GM12878 (cell line): ENCODE measurements at regions not wholly inside any gene's neighbourhood (a gene's known extent, or its start where the extent isn't known, plus 50 kb on each side); places are given as distances from the start of the nearest gene placed in this dataset.

Experiments
- ATAC-seq: fragments of 200-7000 bp; cut with Tn5 transposase; 3 replicates; pipeline ENCODE4 v1.9.1; 2020; ENCODE audit warnings: mild to moderate bottlenecking, moderate library complexity
- BruUV-seq: library from RNA; stranded (reverse); fragments of 400-500 nt; replicated peaks from 2 replicates; lab custom pipeline; 2021; lab: Mats Ljungman, UMichigan
- CTCF ChIA-PET: fragments of 300-600 bp; sonication (Branson Sonifier 250); formaldehyde crosslinking; extraction: SDS; loops from one replicate; lab custom pipeline; 2021; ENCODE audit warnings: inconsistent platforms; lab: Yijun Ruan, JAX
- POLR2A ChIA-PET: fragments of 350-600 bp; formaldehyde crosslinking; extraction: SDS; loops from one replicate; lab custom pipeline; 2021; ENCODE audit warnings: inconsistent platforms; lab: Charles Lee
- RAD21 ChIA-PET: fragments of 300-600 bp; sonication (Branson Sonifier 250); formaldehyde crosslinking; loops from one replicate; lab custom pipeline; 2023; ENCODE audit warnings: antibody characterized with exemption; ENCODE audit not compliant: unreplicated experiment; lab: Charles Lee
- SMC1A ChIA-PET: fragments of 300-600 bp; sonication (Branson Sonifier 250); formaldehyde crosslinking; loops from one replicate; lab custom pipeline; 2023; ENCODE audit not compliant: unreplicated experiment, uncharacterized antibody; lab: Charles Lee
- DNase-seq: peaks from one replicate; pipeline ENCODE4 v3.0.0-alpha.2; 2011; ENCODE audit warnings: low read depth, low spot score
- FAIRE-seq: peaks from 3 replicates; lab custom pipeline; 2011; peaks lifted over from hg19 to GRCh38; lab: Jason Lieb, UNC
- H2AFZ ChIP-seq: 2 replicates; pipeline ENCODE4 v1.6.0; 2011; ENCODE audit warnings: low read depth, low read length, control low read depth; ENCODE audit not compliant: control insufficient read depth
- H3K27ac ChIP-seq: 2 replicates; pipeline ENCODE4 v1.5.1; 2011; ENCODE audit warnings: control low read depth; ENCODE audit not compliant: control insufficient read depth, insufficient read depth
- H3K27me3 ChIP-seq, 2 experiments: replicated peaks in 1 of 2; 2 replicates each; pipeline versions ENCODE4 v1.6.0 to v1.6.1; 2011; ENCODE audit warnings: low read length in 1 of 2; ENCODE audit not compliant: control insufficient read depth in 2 of 2, insufficient read depth in 2 of 2
- H3K36me3 ChIP-seq, 2 experiments: 2 replicates each; pipeline ENCODE4 v1.5.1; 2011; ENCODE audit warnings: low read length in 1 of 2; ENCODE audit not compliant: control insufficient read depth in 2 of 2, insufficient read depth in 2 of 2
- H3K4me1 ChIP-seq: 2 replicates; pipeline ENCODE4 v1.6.1; 2011; ENCODE audit warnings: mild to moderate bottlenecking, low read length, moderate library complexity, mixed read lengths; ENCODE audit not compliant: control insufficient read depth, insufficient read depth
- H3K4me2 ChIP-seq: 2 replicates; pipeline ENCODE4 v1.6.0; 2011; ENCODE audit warnings: control low read depth; ENCODE audit not compliant: control insufficient read depth, insufficient read depth
- H3K4me3 ChIP-seq: fragments of 200-600 bp; sonication (generic); 2 replicates; pipeline ENCODE4 v1.5.1; 2016
- H3K79me2 ChIP-seq: 2 replicates; pipeline ENCODE4 v1.6.0; 2011; ENCODE audit warnings: low read length; ENCODE audit not compliant: control insufficient read depth, insufficient read depth
- H3K9ac ChIP-seq: 2 replicates; pipeline ENCODE4 v1.8.0; 2011; ENCODE audit warnings: low read length, control low read depth, mixed read lengths; ENCODE audit not compliant: control insufficient read depth, insufficient read depth
- H3K9me3 ChIP-seq: replicated peaks from 3 replicates; pipeline ENCODE4 v1.5.1; 2011; ENCODE audit warnings: mild to moderate bottlenecking, low read length; ENCODE audit not compliant: control insufficient read depth, insufficient read depth
- H4K20me1 ChIP-seq: 2 replicates; pipeline ENCODE4 v1.6.0; 2011; ENCODE audit not compliant: control insufficient read depth, insufficient read depth
- JUNB ChIP-seq: IDR thresholded peaks from 2 replicates; pipeline ENCODE4 v1.6.1; 2016; ENCODE audit warnings: antibody characterized with exemption, mild to moderate bottlenecking
- MYC ChIP-seq: IDR thresholded peaks from 2 replicates; pipeline ENCODE4 v1.6.1; 2011; ENCODE audit warnings: mild to moderate bottlenecking, low read length, moderate library complexity, inconsistent platforms; ENCODE audit not compliant: insufficient read depth, insufficient replicate concordance, insufficient read length, severe bottlenecking
- USF2 ChIP-seq: IDR thresholded peaks from 2 replicates; pipeline ENCODE4 v1.6.1; 2011; ENCODE audit warnings: low read depth, low read length, improper control_type of control experiment, borderline replicate concordance
- WGBS: methylation state at CpG from one replicate; pipeline ENCODE4 v1.1.6; 2016; ENCODE audit warnings: low lambda C conversion rate; ENCODE audit not compliant: insufficient replicate concordance, insufficient coverage; ENCODE audit errors: missing lambda C conversion rate; 5-methylcytosine and 5-hydroxymethylcytosine counted together
- in situ Hi-C: fragments of 300-500 bp; cut with MboI; formaldehyde crosslinking; loops from 9 replicates; pipeline ENCODE4 v1.14.3; 2018; ENCODE audit warnings: mixed read lengths
- intact Hi-C: fragments of 100-400 bp; cut with micrococcal nuclease; formaldehyde crosslinking; loops from one replicate; pipeline ENCODE4 v1.14.2; 2022; ENCODE audit not compliant: unreplicated experiment

- SMC1A ChIA-PET: interaction anchor here (0.6 to 1.5 kb wide), 2 partner anchors 12 to 273 kb away, joined by 3 read pairs; no protein-coding TSS in a partner anchor
- FAIRE-seq: peak; percentile 7
- H3K27me3 ChIP-seq: no peaks in the 10 kb centered on the region; a peak in 2 of 4 replicates
- TF ChIP-seq USF2 (no peak), MYC (no peak), JUNB (peak; percentile 32; the same call in 1 of the 2 replicates)
- TF ChIP-seq, all 136 proteins: peak for 1
- Histone ChIP-seq H3K4me3 (no peak overlapping the region), H3K27ac (no peak overlapping the region), H2AFZ (no peak overlapping the region), H3K36me3 (no peaks in the 10 kb centered on the region), H4K20me1 (no peaks in the 10 kb centered on the region), H3K9me3 (no peaks in the 10 kb centered on the region), H3K9ac (no peak overlapping the region), H3K4me1 (no peaks in the 10 kb centered on the region), H3K4me2 (no peak overlapping the region), H3K79me2 (no peaks in the 10 kb centered on the region)
- ATAC-seq (no peak), DNase-seq (no peak)
- CTCF ChIA-PET: interaction anchor here (1.0 kb wide), 1 partner anchor 9 kb away, joined by 3 read pairs; no protein-coding TSS in a partner anchor
- POLR2A ChIA-PET: no interaction called here
- RAD21 ChIA-PET: no interaction called here
- in situ Hi-C loops: no loop called here
- no TSS peak for BruUV-seq
- intact Hi-C loops: no loop called here
- WGBS: 17% methylated on average over 8 of the region's 8 CpGs
Measured at GRCh38 chr3:177842743-177843734, 645.8 kb upstream of the TBL1XR1 start.
